ENCODE measurements at regions not wholly inside any gene's neighbourhood (a gene's known extent, or its start where the extent isn't known, plus 50 kb on each side); places are given as distances from the start of the nearest gene placed in this dataset.

DNA sequence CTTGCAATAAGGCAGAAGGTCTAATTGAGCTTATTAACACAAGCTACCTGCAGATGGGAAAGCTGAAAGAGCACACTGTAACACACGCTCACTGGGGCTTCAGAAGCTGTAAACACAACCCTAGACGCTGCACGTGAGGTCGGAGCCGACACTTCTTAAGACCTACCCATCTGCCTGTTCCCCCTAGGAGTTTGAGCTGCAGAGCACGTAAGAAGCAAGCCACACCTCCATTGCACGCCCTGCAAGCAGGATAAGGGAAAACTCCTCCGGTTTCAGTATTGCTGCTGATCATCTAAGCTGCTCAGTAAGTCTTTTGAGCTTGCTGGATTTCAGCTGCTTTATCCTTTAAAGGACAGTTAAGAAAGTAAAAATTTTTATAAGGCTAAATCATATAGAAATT lies 244.0 kb upstream of the ZWINT start:
- Histone ChIP-seq H3K23ac (ENCODE audit: low read depth, low read length, poor library complexity) (no peak overlapping the region), H3K4me1 (ENCODE audit: control insufficient read depth in 2 of 2, insufficient read depth in 1 of 2, low read depth in 1 of 2, low read length in 2 of 2) (no peaks in the 10 kb centered on the region), H3K9ac (ENCODE audit: low read depth, low read length, poor library complexity) (no peak overlapping the region), H3K79me1 (ENCODE audit: low read depth, low read length) (no peaks in the 10 kb centered on the region), H2AK5ac (ENCODE audit: low read depth, low read length) (no peak overlapping the region), H3K4me2 (ENCODE audit: insufficient read depth, low read length, poor library complexity, severe bottlenecking) (no peak overlapping the region), H4K91ac (ENCODE audit: low read depth, low read length, poor library complexity) (no peak overlapping the region), H4K8ac (ENCODE audit: low read depth, low read length) (no peak overlapping the region), H2BK12ac (ENCODE audit: low read length) (no peak overlapping the region), H2BK15ac (ENCODE audit: low read length) (no peak overlapping the region), H3K18ac (ENCODE audit: low read length) (no peak overlapping the region), H3K36me3 (replicated peaks in 1 of 2; ENCODE audit: control insufficient read depth in 2 of 2, insufficient read depth in 2 of 2, low read length in 2 of 2) (no peaks in the 10 kb centered on the region), H3K4me3 (ENCODE audit: low read length in 2 of 2) (no peak overlapping the region), H2BK120ac (ENCODE audit: low read depth, low read length) (no peak overlapping the region), H2AFZ (ENCODE audit: low read length) (peak overlapping the region; percentile 82), H3K27ac (replicated peaks; ENCODE audit: low read length) (no peak overlapping the region), H3K27me3 (ENCODE audit: control insufficient read depth in 3 of 3, insufficient read depth in 3 of 3, low read depth in 1 of 3, low read length in 3 of 3) (no peaks in the 10 kb centered on the region), H3K14ac (ENCODE audit: low read length) (no peak overlapping the region), H3K4ac (ENCODE audit: low read length) (no peak overlapping the region), H3K9me3 (replicated peaks in 1 of 2; ENCODE audit: control insufficient read depth in 2 of 2, insufficient read depth in 1 of 2, low read depth in 1 of 2, low read length in 2 of 2) (no peaks in the 10 kb centered on the region), H2BK5ac (ENCODE audit: low read length) (no peak overlapping the region)
- DNase-seq (ENCODE audit: low spot score) = no peak
- no CpG with 5 or more reads among the region's 8 CpGs for WGBS, 2 donors (ENCODE audit: extremely low coverage in 2 of 2, insufficient read length in 2 of 2, insufficient replicate concordance in 1 of 2)

DNA sequence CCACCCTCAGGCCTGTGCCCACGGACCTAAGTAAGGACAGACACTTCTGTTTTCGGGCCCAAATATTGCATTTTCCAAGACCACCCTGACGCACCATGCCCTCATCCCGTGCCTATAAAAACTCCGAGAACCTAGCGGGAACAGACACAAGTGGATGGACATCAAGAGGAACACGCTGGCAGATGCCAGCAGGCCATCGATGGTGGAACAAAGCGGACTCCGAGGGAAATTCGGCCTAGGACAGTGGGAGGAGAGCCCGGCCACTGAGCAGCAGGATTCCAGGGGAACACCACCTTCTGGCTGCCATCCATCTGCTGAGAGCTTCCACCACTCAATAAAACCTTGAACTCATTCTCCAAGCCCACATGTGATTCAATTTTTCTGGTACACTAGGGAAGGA lies 243.6 kb upstream of the ZWINT start:
- Histone ChIP-seq H4K91ac (ENCODE audit: low read depth, low read length, poor library complexity) (no peak overlapping the region), H3K79me1 (ENCODE audit: low read depth, low read length) (no peaks in the 10 kb centered on the region), H3K4ac (ENCODE audit: low read length) (no peak overlapping the region), H3K9ac (ENCODE audit: low read depth, low read length, poor library complexity) (no peak overlapping the region), H3K23ac (ENCODE audit: low read depth, low read length, poor library complexity) (no peak overlapping the region), H3K36me3 (replicated peaks in 1 of 2; ENCODE audit: control insufficient read depth in 2 of 2, insufficient read depth in 2 of 2, low read length in 2 of 2) (no peaks in the 10 kb centered on the region), H2BK15ac (ENCODE audit: low read length) (no peak overlapping the region), H4K8ac (ENCODE audit: low read depth, low read length) (no peak overlapping the region), H3K18ac (ENCODE audit: low read length) (no peak overlapping the region), H2AFZ (ENCODE audit: low read length) (peak overlapping the region; percentile 82), H3K27me3 (ENCODE audit: control insufficient read depth in 3 of 3, insufficient read depth in 3 of 3, low read depth in 1 of 3, low read length in 3 of 3) (no peaks in the 10 kb centered on the region), H2BK12ac (ENCODE audit: low read length) (no peak overlapping the region), H3K14ac (ENCODE audit: low read length) (no peak overlapping the region), H3K9me3 (replicated peaks in 1 of 2; ENCODE audit: control insufficient read depth in 2 of 2, insufficient read depth in 1 of 2, low read depth in 1 of 2, low read length in 2 of 2) (no peaks in the 10 kb centered on the region), H2AK5ac (ENCODE audit: low read depth, low read length) (no peak overlapping the region), H3K4me1 (ENCODE audit: control insufficient read depth in 2 of 2, insufficient read depth in 1 of 2, low read depth in 1 of 2, low read length in 2 of 2) (no peaks in the 10 kb centered on the region), H3K4me2 (ENCODE audit: insufficient read depth, low read length, poor library complexity, severe bottlenecking) (no peak overlapping the region), H3K27ac (replicated peaks; ENCODE audit: low read length) (no peak overlapping the region), H2BK5ac (ENCODE audit: low read length) (no peak overlapping the region), H2BK120ac (ENCODE audit: low read depth, low read length) (no peak overlapping the region), H3K4me3 (ENCODE audit: low read length in 2 of 2) (no peak overlapping the region)
- no CpG with 5 or more reads among the region's 12 CpGs for WGBS, 2 donors (ENCODE audit: extremely low coverage in 2 of 2, insufficient read length in 2 of 2, insufficient replicate concordance in 1 of 2)
- DNase-seq (ENCODE audit: low spot score) = no peak

- Histone ChIP-seq H4K91ac (ENCODE audit: low read depth, low read length, poor library complexity) (no peak overlapping the region), H3K4me1 (ENCODE audit: control insufficient read depth in 2 of 2, insufficient read depth in 1 of 2, low read depth in 1 of 2, low read length in 2 of 2) (no peaks in the 10 kb centered on the region), H3K14ac (ENCODE audit: low read length) (no peak overlapping the region), H2BK5ac (ENCODE audit: low read length) (no peak overlapping the region), H2BK120ac (ENCODE audit: low read depth, low read length) (no peak overlapping the region), H3K4ac (ENCODE audit: low read length) (no peak overlapping the region), H2AK5ac (ENCODE audit: low read depth, low read length) (no peak overlapping the region), H3K18ac (ENCODE audit: low read length) (no peak overlapping the region), H3K36me3 (replicated peaks in 1 of 2; ENCODE audit: control insufficient read depth in 2 of 2, insufficient read depth in 2 of 2, low read length in 2 of 2) (no peaks in the 10 kb centered on the region), H2BK15ac (ENCODE audit: low read length) (no peak overlapping the region), H3K23ac (ENCODE audit: low read depth, low read length, poor library complexity) (no peak overlapping the region), H3K4me3 (ENCODE audit: low read length in 2 of 2) (no peak overlapping the region), H3K4me2 (ENCODE audit: insufficient read depth, low read length, poor library complexity, severe bottlenecking) (no peak overlapping the region), H3K27ac (replicated peaks; ENCODE audit: low read length) (no peak overlapping the region), H3K79me1 (ENCODE audit: low read depth, low read length) (no peaks in the 10 kb centered on the region), H3K27me3 (ENCODE audit: control insufficient read depth in 3 of 3, insufficient read depth in 3 of 3, low read depth in 1 of 3, low read length in 3 of 3) (no peaks in the 10 kb centered on the region), H4K8ac (ENCODE audit: low read depth, low read length) (no peak overlapping the region), H2AFZ (ENCODE audit: low read length) (no peak overlapping the region), H2BK12ac (ENCODE audit: low read length) (no peak overlapping the region), H3K9ac (ENCODE audit: low read depth, low read length, poor library complexity) (no peak overlapping the region), H3K9me3 (replicated peaks in 1 of 2; ENCODE audit: control insufficient read depth in 2 of 2, insufficient read depth in 1 of 2, low read depth in 1 of 2, low read length in 2 of 2) (no peaks in the 10 kb centered on the region)
- no peak for DNase-seq (ENCODE audit: low spot score)
- WGBS, 2 donors (ENCODE audit: extremely low coverage in 2 of 2, insufficient read length in 2 of 2, insufficient replicate concordance in 1 of 2) = no CpG with 5 or more reads among the region's 2 CpGs
Measured at GRCh38 chr10:56599201-56599600, 238.1 kb upstream of the ZWINT start.

- H3K4me1 ChIP-seq (ENCODE audit: control insufficient read depth in 2 of 2, insufficient read depth in 1 of 2, low read depth in 1 of 2, low read length in 2 of 2) = no peaks in the 10 kb centered on the region
- H3K27me3 ChIP-seq (ENCODE audit: control insufficient read depth in 3 of 3, insufficient read depth in 3 of 3, low read depth in 1 of 3, low read length in 3 of 3) = no peaks in the 10 kb centered on the region
- H2BK5ac ChIP-seq (ENCODE audit: low read length) = no peak overlapping the region
- no peak overlapping the region for H2AK5ac ChIP-seq (ENCODE audit: low read depth, low read length)
- H2BK15ac ChIP-seq (ENCODE audit: low read length) = no peak overlapping the region
- no peaks in the 10 kb centered on the region for H3K9me3 ChIP-seq (replicated peaks in 1 of 2; ENCODE audit: control insufficient read depth in 2 of 2, insufficient read depth in 1 of 2, low read depth in 1 of 2, low read length in 2 of 2)
- no peak overlapping the region for H4K8ac ChIP-seq (ENCODE audit: low read depth, low read length)
- no peak overlapping the region for H4K91ac ChIP-seq (ENCODE audit: low read depth, low read length, poor library complexity)
- DNase-seq (ENCODE audit: low spot score) = no peak
- no peak overlapping the region for H2AFZ ChIP-seq (ENCODE audit: low read length)
- H3K4me2 ChIP-seq (ENCODE audit: insufficient read depth, low read length, poor library complexity, severe bottlenecking) = no peak overlapping the region
- no peaks in the 10 kb centered on the region for H3K36me3 ChIP-seq (replicated peaks in 1 of 2; ENCODE audit: control insufficient read depth in 2 of 2, insufficient read depth in 2 of 2, low read length in 2 of 2)
- H2BK12ac ChIP-seq (ENCODE audit: low read length) = no peak overlapping the region
- no peak overlapping the region for H3K4ac ChIP-seq (ENCODE audit: low read length)
- WGBS, 2 donors (ENCODE audit: extremely low coverage in 2 of 2, insufficient read length in 2 of 2, insufficient replicate concordance in 1 of 2) = no CpG with 5 or more reads among the region's 4 CpGs
- H3K18ac ChIP-seq (ENCODE audit: low read length) = no peak overlapping the region
- no peak overlapping the region for H3K23ac ChIP-seq (ENCODE audit: low read depth, low read length, poor library complexity)
- H3K79me1 ChIP-seq (ENCODE audit: low read depth, low read length) = no peaks in the 10 kb centered on the region
- H2BK120ac ChIP-seq (ENCODE audit: low read depth, low read length) = no peak overlapping the region
- no peak overlapping the region for H3K4me3 ChIP-seq (ENCODE audit: low read length in 2 of 2)
- no peak overlapping the region for H3K14ac ChIP-seq (ENCODE audit: low read length)
- no peak overlapping the region for H3K27ac ChIP-seq (replicated peaks; ENCODE audit: low read length)
- no peak overlapping the region for H3K9ac ChIP-seq (ENCODE audit: low read depth, low read length, poor library complexity)
Measured at GRCh38 chr10:56596257-56596656, 235.2 kb upstream of the ZWINT start.
